ENCODE measurements at regions not wholly inside any gene's neighbourhood (a gene's known extent, or its start where the extent isn't known, plus 50 kb on each side); places are given as distances from the start of the nearest gene placed in this dataset.

DNA sequence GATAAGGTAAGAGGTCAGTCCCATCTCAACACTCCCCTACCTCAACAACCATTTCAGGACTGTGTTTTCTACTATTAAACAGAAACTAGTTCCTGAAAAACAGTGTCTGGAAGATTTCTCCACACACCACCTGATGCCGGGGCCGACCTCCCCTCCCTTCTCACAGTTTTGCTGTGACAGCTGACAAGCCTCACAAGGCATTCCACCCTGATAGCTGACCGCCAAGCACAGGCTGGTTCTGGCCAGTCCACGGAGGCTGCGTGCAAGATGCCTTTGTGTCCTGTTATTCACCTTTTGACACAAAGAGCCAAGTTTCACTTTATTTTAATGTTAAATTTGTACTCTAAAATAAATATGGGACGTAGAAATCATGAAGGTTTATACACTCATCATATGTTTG, 758.6 kb downstream of the PDHA2 start:
- H3K27ac ChIP-seq = no peak overlapping the region
- in situ Hi-C loops (cut with MboI; ENCODE audit: low sequenced_read_pairs in 4 of 4) = no loop called here

DNA sequence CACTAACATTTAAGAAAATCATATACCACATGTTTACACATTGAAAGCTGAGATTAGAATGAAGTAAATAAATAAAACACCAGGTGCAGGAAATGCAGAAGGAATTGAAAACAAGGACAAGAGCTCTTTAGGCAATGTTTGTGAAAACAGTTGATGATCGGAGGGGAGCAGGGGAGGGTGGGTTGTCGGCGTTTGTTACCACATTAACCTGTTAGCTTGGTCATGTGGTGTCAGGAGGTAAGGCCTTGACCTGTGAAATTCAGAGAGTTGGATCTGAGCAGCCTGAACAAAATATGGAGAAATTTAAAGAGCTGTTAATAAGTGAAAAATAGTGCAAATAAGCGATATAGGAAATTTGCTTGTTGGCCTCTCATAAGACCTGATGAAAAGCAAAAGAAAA, 759.9 kb downstream of the PDHA2 start:
- DNase-seq (no peak), ATAC-seq (no peak)
- Histone ChIP-seq H3K27me3 (no peaks in the 10 kb centered on the region), H3K4me3 (no peak overlapping the region), H3K36me3 (no peaks in the 10 kb centered on the region), H3K9me3 (no peaks in the 10 kb centered on the region), H3K4me1 (no peaks in the 10 kb centered on the region), H3K27ac (no peak overlapping the region)
- intact Hi-C loops (cut with DNase I; ENCODE audit: low total_unique reads) (no loop called here), in situ Hi-C loops (cut with MboI; ENCODE audit: low sequenced_read_pairs in 4 of 4) (no loop called here)
- no peak for TF ChIP-seq POLR2A (IDR thresholded peaks at IDR 0.05)
- TF ChIP-seq CTCF (IDR thresholded peaks at IDR 0.05 in 4 of 5, conservative IDR thresholded peaks at IDR 0.05 in 1 of 5) = no peak

More for the DNA sequence above, 758.6 kb downstream of the PDHA2 start:
- no peaks in the 10 kb centered on the region for H3K36me3 ChIP-seq
- H3K4me3 ChIP-seq = no peak overlapping the region
- no peak for DNase-seq
- H3K27me3 ChIP-seq = no peaks in the 10 kb centered on the region
- H3K4me1 ChIP-seq = no peaks in the 10 kb centered on the region
- no peak for ATAC-seq
- no peak for TF ChIP-seq CTCF (IDR thresholded peaks at IDR 0.05 in 4 of 5, conservative IDR thresholded peaks at IDR 0.05 in 1 of 5)
- intact Hi-C loops (cut with DNase I; ENCODE audit: low total_unique reads) = no loop called here
- no peaks in the 10 kb centered on the region for H3K9me3 ChIP-seq

DNA sequence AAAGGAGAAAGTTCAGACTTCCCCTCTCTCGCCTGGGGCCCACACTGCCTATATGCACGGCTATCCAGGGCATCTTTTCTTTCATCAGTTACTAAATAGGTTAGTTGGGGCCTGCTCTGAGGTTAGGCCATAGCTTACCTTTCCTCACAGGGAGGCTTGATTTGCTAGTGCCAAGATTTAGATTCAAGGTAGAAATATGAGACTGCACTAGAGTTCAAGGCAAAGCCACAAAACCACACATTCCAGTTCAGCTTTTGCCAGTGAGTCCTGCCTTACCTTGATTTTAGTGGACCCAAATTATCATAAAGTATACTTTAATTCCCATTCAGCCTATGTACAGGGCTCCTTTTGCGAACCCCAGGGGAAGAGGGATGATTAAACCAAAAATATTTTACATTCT, 762.8 kb downstream of the PDHA2 start:
- Histone ChIP-seq H3K36me3 (no peaks in the 10 kb centered on the region), H3K27me3 (no peaks in the 10 kb centered on the region), H3K9me3 (no peaks in the 10 kb centered on the region), H3K4me1 (no peaks in the 10 kb centered on the region), H3K4me3 (no peak overlapping the region), H3K27ac (no peak overlapping the region)
- in situ Hi-C loops (cut with MboI; ENCODE audit: low sequenced_read_pairs in 4 of 4) (no loop called here), intact Hi-C loops (cut with DNase I; ENCODE audit: low total_unique reads) (no loop called here)
- TF ChIP-seq POLR2A (IDR thresholded peaks at IDR 0.05) = no peak
- no peak for TF ChIP-seq CTCF (IDR thresholded peaks at IDR 0.05 in 4 of 5, conservative IDR thresholded peaks at IDR 0.05 in 1 of 5)
- no peak for ATAC-seq
- DNase-seq = no peak

- TF ChIP-seq POLR2A (IDR thresholded peaks at IDR 0.05) (no peak), CTCF (IDR thresholded peaks at IDR 0.05 in 4 of 5, conservative IDR thresholded peaks at IDR 0.05 in 1 of 5) (no peak)
- Histone ChIP-seq H3K36me3 (no peaks in the 10 kb centered on the region), H3K4me1 (no peaks in the 10 kb centered on the region), H3K27me3 (no peaks in the 10 kb centered on the region), H3K4me3 (no peak overlapping the region), H3K27ac (no peak overlapping the region), H3K9me3 (no peaks in the 10 kb centered on the region)
- ATAC-seq (no peak), DNase-seq (no peak)
- in situ Hi-C loops (cut with MboI; ENCODE audit: low sequenced_read_pairs in 4 of 4) = no loop called here
- intact Hi-C loops (cut with DNase I; ENCODE audit: low total_unique reads) = no loop called here
These were observed 763.7 kb downstream of the PDHA2 start for GRCh38 chr4:96603641-96604040.

- Histone ChIP-seq H3K36me3 (no peaks in the 10 kb centered on the region), H3K4me1 (no peaks in the 10 kb centered on the region), H3K4me3 (no peak overlapping the region), H3K9me3 (no peaks in the 10 kb centered on the region), H3K27ac (no peak overlapping the region), H3K27me3 (no peaks in the 10 kb centered on the region)
- intact Hi-C loops (cut with DNase I; ENCODE audit: low total_unique reads) = no loop called here
- DNase-seq (no peak), ATAC-seq (no peak)
- in situ Hi-C loops (cut with MboI; ENCODE audit: low sequenced_read_pairs in 4 of 4) = no loop called here
- TF ChIP-seq POLR2A (IDR thresholded peaks at IDR 0.05) = no peak
- TF ChIP-seq CTCF (IDR thresholded peaks at IDR 0.05 in 4 of 5, conservative IDR thresholded peaks at IDR 0.05 in 1 of 5) = no peak
These were observed 766.6 kb downstream of the PDHA2 start for GRCh38 chr4:96606451-96606850.
